Epidermal melanocyte (primary cell): ENCODE measurements at regions not wholly inside any gene's neighbourhood (a gene's known extent, or its start where the extent isn't known, plus 50 kb on each side); places are given as distances from the start of the nearest gene placed in this dataset.

ENCODE experiments used
- DNase-seq: peaks from one replicate; pipeline ENCODE4 v3.0.0; 2011; ENCODE audit warnings: low spot score; ENCODE audit not compliant: insufficient read length

DNA sequence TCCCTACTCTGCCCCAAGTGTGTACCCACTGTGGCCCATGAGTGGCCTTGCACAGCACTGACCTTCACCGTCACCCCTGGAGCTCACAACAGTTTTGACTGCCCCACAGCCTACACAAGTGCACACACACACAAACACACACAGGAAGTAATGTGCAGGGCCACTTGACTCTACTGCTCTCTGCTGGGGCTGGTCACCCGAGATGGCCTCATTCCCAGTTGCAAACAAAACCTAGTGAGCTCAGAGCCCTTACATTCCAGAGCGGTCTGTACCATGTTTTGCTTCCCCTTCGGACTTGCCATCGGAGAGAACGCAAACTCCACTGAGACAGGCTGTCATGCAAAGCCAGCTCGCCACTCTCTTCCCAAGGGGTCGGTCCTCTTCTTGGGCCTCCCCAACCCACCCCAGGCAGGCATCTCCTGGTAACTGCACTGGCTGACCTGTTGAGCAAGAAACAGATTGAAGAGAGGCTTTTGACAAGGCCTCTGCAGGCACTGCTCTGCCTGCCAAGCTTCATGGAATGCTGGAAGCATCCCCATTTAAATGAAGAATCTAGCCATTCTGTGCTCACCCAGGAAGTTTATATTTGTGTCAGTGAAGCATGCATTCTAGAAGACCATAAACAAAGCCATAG is 232.0 kb upstream of the IGF1R start:
- DNase-seq = no peak

DNA sequence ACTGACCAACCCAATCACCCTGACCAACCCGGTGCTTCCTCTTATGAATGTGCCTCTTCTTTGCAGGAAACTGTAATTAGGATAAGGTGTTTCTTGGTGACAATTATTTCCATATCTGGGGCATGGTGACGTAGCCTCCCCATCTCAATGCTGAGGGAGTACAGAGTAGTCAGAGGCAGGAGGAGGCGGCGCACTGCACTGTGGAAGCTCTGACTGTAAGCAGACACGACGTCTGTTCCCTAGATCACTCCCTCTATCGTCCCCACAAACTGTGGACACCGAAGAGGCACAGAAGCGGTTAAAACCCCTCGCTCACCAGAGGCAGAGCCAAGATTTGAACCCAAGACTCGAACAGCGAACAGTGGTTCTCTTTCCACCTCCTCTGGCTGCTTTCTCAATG is 231.0 kb upstream of the IGF1R start:
- DNase-seq = no peak

DNA sequence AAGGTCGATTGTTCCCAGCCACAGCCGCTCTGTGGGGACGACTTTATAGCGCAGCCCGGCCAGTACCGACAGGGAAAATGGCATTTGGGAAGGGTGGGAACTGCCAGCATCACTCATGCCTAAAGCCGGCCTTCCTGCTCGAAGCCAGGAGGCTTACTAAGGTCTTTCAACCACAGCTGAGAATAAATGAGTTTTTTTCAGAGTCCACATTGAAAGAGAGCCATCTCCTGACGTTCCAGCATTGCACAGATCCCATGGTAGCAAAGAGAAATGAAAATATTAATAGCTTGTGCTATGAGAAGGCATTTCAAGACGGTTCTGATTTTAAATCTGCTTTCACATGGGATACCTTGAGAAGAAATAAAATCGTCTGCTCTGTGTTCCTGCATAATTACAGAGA is 230.2 kb upstream of the IGF1R start:
- no peak for DNase-seq

- DNase-seq = no peak
Measured at GRCh38 chr15:98419173-98419780, 229.1 kb upstream of the IGF1R start.

DNA sequence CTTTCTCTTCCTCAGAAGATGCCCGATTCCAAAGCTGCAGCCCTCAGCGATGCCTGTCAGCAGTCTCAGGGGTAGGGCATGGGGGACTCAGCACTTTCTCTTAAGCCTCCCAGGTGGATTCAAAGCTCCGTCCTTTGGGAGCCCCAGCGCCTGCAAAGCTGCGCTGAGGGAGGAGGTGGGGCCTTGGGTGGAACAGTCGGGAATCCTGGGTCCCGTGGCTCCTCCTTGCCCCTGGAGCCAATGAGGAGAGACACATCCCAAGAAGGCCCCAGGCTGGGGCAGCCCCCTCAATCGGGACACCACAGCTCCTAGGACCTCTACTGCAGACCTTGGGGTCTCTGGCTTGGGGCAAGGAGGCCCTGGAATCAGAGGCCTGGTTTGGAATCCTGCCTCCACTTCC is 227.5 kb upstream of the IGF1R start:
- DNase-seq = no peak

DNA sequence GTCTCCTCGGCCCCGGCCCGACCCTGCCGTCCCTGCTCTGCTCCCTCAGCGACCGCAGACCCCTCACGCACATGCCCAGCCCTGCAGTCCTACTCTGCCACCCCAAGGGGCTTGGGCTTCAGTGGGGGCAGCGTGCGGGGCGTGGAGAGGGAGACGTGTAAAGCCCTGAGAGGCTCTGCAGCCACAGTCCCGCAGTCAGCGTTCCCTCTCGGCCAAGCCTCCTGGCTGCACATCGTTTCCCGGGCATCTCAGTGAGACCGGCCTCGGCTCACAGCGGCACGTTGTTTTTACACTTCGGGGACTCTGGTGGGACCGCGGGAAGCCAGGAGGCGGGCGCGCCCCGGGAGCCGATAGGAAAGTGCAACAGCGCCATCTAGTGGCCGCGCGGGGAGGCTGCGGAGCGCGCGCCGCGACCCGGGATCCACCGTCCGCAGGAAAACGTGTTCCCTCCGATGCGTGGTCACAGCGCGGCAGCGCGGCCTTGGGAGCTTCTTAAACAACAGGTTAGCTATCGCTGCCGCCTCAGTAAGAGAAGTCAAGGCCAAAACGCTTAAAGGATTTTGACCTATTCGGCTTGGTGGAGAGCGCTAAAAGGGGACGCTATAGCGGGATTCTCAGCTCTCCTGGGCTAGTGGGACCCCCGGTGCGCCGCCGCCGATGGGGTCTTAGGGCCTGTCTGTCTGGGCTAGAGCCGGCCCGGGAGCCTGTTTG is 226.8 kb upstream of the IGF1R start:
- peak; percentile 48 for DNase-seq

GRCh38 chr15:98422130-98422478 is 226.2 kb upstream of the IGF1R start:
- no peak for DNase-seq

DNA sequence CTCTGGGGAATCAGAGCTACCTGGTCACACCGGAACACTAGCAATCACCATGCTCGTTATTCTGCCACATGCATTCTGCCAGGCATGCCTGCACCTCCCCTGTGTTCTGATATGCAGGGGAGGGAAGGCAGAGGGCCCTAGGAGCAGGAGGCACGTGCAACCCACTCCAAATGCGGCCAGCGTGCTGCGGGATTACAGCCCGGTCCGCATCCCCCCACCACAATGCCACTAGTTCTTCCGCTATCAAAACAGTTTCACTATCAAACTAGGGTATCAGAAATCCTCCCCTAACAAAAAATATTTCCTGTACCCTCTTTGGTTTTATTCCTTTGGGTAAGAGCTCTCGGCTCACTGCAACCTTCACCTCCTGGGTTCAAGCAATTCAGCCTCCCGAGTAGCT is 223.2 kb upstream of the IGF1R start:
- no peak for DNase-seq

GRCh38 chr15:98427321-98427720 is 221.0 kb upstream of the IGF1R start:
- DNase-seq = no peak

- DNase-seq = peak; percentile 65
Measured at GRCh38 chr15:98428253-98428989, 219.9 kb upstream of the IGF1R start.

- no peak for DNase-seq
Measured at GRCh38 chr15:98431171-98431570, 217.2 kb upstream of the IGF1R start.

- no peak for DNase-seq
Measured at GRCh38 chr15:98433346-98433745, 215.0 kb upstream of the IGF1R start.

GRCh38 chr15:98433856-98434255 is 214.5 kb upstream of the IGF1R start:
- no peak for DNase-seq

DNA sequence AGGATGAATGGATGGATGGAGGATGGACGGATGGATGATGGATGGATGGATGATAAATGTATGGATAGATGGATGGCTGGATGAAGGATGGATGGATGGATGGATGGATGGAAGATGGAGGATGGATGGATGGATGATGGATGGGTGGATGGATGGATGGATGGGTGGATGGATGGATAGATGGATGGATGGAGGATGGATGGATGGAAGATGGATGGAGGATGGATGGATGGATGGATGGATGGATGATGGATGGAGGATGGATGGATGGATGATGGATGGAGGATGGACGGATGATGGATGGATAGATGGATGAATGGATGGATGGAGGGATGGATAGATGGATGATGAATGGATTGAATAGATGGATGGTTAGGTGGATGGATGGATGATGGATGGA is 210.6 kb upstream of the IGF1R start:
- DNase-seq = no peak

DNA sequence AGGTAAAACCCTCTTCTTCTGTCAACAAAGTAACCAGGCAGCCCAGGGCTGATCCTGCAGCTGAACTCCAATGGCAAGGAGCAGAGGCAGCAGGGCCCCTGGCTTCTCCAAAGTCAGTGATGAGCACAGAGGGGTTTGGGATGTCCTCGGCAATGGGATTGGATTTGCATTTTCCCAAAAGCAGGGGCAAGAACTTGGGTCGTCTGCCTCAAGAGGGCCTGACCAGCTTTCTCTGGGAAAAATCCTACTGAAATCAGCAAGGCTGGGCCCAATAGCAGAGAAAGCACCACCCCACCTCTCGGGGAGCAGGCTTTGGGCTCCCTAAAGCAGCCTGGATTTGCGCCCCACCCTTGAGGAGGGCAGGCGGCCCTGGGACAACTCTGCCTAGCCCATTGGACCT is 210.0 kb upstream of the IGF1R start:
- DNase-seq = no peak

DNA sequence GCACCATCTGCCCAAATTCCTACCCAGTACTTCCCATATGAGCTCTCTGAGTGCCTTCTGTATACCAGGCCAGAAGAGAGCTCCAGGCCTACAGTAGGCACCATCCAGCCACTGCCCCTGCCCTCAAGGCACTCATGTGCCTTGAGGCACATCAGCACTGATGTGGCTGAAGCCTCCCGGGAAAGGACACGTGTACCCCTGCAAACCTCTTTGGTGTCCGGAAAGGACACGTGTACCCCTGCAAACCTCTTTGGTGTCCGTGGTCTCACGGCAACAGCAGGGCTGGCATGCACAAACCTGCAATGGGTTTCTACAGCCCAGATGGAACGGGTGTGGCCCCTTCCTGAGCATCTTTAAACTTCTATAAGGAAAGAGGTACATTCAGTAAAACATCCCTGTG is 209.4 kb upstream of the IGF1R start:
- DNase-seq = no peak

- no peak for DNase-seq
Measured at GRCh38 chr15:98439523-98439942, 208.8 kb upstream of the IGF1R start.

- no peak for DNase-seq
Measured at GRCh38 chr15:98440917-98441316, 207.4 kb upstream of the IGF1R start.

DNA sequence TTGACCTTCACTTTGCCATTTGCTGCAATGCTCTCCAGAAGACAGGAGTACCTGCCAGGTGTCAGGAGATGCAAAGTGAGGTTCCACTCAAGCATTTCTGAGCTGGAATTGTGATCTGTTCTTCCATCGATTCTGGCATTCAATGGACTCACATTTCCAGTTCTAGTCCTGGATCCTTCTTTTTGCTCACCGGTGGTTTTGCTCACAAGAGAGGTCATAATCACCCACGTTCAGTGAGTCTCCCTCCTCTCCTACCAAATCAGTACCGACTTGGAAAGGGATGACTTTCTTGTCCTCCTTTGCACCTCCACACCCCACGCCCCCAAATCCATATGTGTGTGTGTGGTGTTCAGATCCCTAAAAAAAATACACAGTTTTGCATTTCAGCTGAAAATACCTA is 206.7 kb upstream of the IGF1R start:
- DNase-seq = no peak

DNA sequence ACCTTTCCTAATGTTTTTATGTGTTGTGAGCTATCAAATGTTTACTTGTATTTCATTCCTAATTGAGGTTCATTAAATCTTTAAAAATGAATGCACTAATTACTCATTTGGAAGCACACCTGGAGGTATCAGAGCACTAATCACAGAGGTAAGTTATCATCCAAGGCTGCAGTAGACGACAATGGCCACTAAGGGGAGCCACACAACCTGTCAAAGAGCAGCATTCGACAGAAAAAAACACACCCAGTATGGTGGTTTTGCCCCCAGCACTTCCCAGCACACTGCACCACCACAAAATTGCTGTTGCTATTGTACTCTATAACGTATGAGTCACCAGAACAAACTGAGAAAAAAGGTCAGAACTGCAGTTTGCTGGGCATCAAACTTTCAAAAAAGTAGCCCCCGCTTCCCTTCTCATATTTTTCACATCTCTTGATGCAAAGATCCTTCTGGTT is 205.9 kb upstream of the IGF1R start:
- peak; percentile 91 for DNase-seq

- no peak for DNase-seq
Measured at GRCh38 chr15:98442901-98443300, 205.4 kb upstream of the IGF1R start.

DNA sequence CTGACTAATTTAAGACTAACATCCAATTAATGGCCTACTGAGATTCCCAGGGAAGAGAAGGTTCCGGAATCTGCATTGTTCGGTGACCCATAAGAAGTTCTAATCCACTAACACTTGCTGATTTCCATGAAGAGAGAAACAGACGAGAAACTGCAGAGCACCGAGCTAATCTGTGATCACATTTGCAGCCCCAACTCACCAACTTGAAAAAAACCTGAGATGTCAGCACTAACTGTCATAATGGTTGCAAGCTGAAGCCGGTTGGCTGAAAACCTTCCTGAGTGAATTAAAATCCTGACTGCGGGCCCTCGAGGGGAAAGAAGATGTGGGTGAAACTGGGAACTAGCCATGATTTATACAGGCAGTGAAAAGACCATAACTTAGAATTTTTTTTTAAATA is 204.8 kb upstream of the IGF1R start:
- DNase-seq = no peak
